Trophoblast cell (in vitro differentiated cells and primary cell): ENCODE measurements at regions not wholly inside any gene's neighbourhood (a gene's known extent, or its start where the extent isn't known, plus 50 kb on each side); places are given as distances from the start of the nearest gene placed in this dataset.

Source experiments
- DNase-seq, 2 donors: peaks; one replicate each; pipeline ENCODE4 v3.0.0-alpha.2; 2016
- H2AFZ ChIP-seq: 2 replicates; pipeline ENCODE4 v1.6.1; 2013; ENCODE audit warnings: low read length, moderate library complexity, mild to moderate bottlenecking; ENCODE audit not compliant: insufficient read depth, poor library complexity
- H2AK5ac ChIP-seq: 2 replicates; pipeline ENCODE4 v1.6.1; 2013; ENCODE audit warnings: mild to moderate bottlenecking, low read length
- H2BK120ac ChIP-seq: 2 replicates; pipeline ENCODE4 v1.6.1; 2013; ENCODE audit warnings: low read length, mild to moderate bottlenecking, moderate library complexity; ENCODE audit not compliant: insufficient read depth, poor library complexity
- H2BK12ac ChIP-seq: 2 replicates; pipeline ENCODE4 v1.6.1; 2013; ENCODE audit warnings: mild to moderate bottlenecking, low read length, moderate library complexity
- H2BK5ac ChIP-seq: 2 replicates; pipeline ENCODE4 v1.6.1; 2013; ENCODE audit warnings: low read length, low read depth, moderate library complexity, mild to moderate bottlenecking; ENCODE audit not compliant: poor library complexity
- H3K14ac ChIP-seq: 2 replicates; pipeline ENCODE4 v1.6.1; 2013; ENCODE audit warnings: mild to moderate bottlenecking, low read length
- H3K18ac ChIP-seq: 2 replicates; pipeline ENCODE4 v1.6.1; 2013; ENCODE audit warnings: mild to moderate bottlenecking, low read length
- H3K23ac ChIP-seq: 2 replicates; pipeline ENCODE4 v1.6.1; 2013; ENCODE audit warnings: low read length
- H3K27ac ChIP-seq: 2 replicates; pipeline ENCODE4 v1.5.1; 2013; ENCODE audit warnings: low read depth, mild to moderate bottlenecking, inconsistent platforms, low read length, moderate library complexity
- H3K27me3 ChIP-seq: 2 replicates; pipeline ENCODE4 v1.6.1; 2013; ENCODE audit warnings: inconsistent platforms, mild to moderate bottlenecking, low read length, moderate library complexity; ENCODE audit not compliant: insufficient read depth
- H3K36me3 ChIP-seq, 2 experiments: 1 replicate in 1 of 2; 2 replicates in 1 of 2; pipeline ENCODE4 v1.6.1; 2013; ENCODE audit warnings: low read length in 2 of 2, mild to moderate bottlenecking in 2 of 2, moderate library complexity in 1 of 2; ENCODE audit not compliant: insufficient read depth in 2 of 2, control insufficient read depth in 1 of 2
- H3K4ac ChIP-seq: 2 replicates; pipeline ENCODE4 v1.6.1; 2013; ENCODE audit warnings: low read depth, mild to moderate bottlenecking, low read length, moderate library complexity
- H3K4me1 ChIP-seq, 2 experiments: 1 replicate in 1 of 2; 2 replicates in 1 of 2; pipeline ENCODE4 v1.6.1; 2013; ENCODE audit warnings: low read length in 2 of 2, mild to moderate bottlenecking in 2 of 2, moderate library complexity in 1 of 2; ENCODE audit not compliant: insufficient read depth in 2 of 2, control insufficient read depth in 1 of 2
- H3K4me2 ChIP-seq: 2 replicates; pipeline ENCODE4 v1.6.1; 2013; ENCODE audit warnings: inconsistent platforms, mild to moderate bottlenecking, low read length, moderate library complexity
- H3K4me3 ChIP-seq: 2 replicates; pipeline ENCODE4 v1.5.1; 2013; ENCODE audit warnings: mild to moderate bottlenecking, low read depth, low read length, inconsistent platforms
- H3K79me1 ChIP-seq: one replicate; pipeline ENCODE4 v1.6.1; 2013; ENCODE audit warnings: low read length
- H3K79me2 ChIP-seq: 2 replicates; pipeline ENCODE4 v1.6.1; 2013; ENCODE audit warnings: low read length, mild to moderate bottlenecking; ENCODE audit not compliant: control insufficient read depth, insufficient read depth, poor library complexity
- H3K9ac ChIP-seq: 2 replicates; pipeline ENCODE4 v1.6.1; 2013; ENCODE audit warnings: mild to moderate bottlenecking, low read length
- H3K9me3 ChIP-seq: 2 replicates; pipeline ENCODE4 v1.6.1; 2013; ENCODE audit warnings: low read depth, mild to moderate bottlenecking, control low read depth, inconsistent platforms, low read length; ENCODE audit not compliant: insufficient read depth
- H4K12ac ChIP-seq: 2 replicates; pipeline ENCODE4 v1.6.1; 2013; ENCODE audit warnings: low read depth, mild to moderate bottlenecking, low read length, moderate library complexity
- H4K8ac ChIP-seq: 2 replicates; pipeline ENCODE4 v1.6.1; 2013; ENCODE audit warnings: low read depth, mild to moderate bottlenecking, low read length, moderate library complexity
- H4K91ac ChIP-seq: one replicate; pipeline ENCODE4 v1.6.1; 2013; ENCODE audit warnings: low read depth, mild to moderate bottlenecking, low read length, moderate library complexity
- WGBS: extraction: QIAGEN DNeasy Blood & Tissue Kit; methylation state at CpG from one replicate; pipeline ENCODE4 v1.1.7; 2013; ENCODE audit warnings: missing lambda C conversion rate; ENCODE audit not compliant: insufficient read length, insufficient coverage; ENCODE audit errors: extremely low coverage; 5-methylcytosine and 5-hydroxymethylcytosine counted together

GRCh38 chr13:111911121-111911720, 155.7 kb upstream of the SOX1 start:
- Histone ChIP-seq H3K18ac (no peak overlapping the region), H2AK5ac (no peak overlapping the region), H4K12ac (no peak overlapping the region), H3K14ac (no peak overlapping the region), H3K4ac (no peak overlapping the region), H2BK5ac (no peak overlapping the region), H4K91ac (no peak overlapping the region), H2AFZ (no peak overlapping the region), H3K4me1 (peaks cover 0 to 5% of the 10 kb centered on the region in 2 experiments), H3K79me2 (no peaks in the 10 kb centered on the region), H3K4me3 (no peak overlapping the region), H3K4me2 (no peak overlapping the region), H4K8ac (no peak overlapping the region), H3K23ac (no peak overlapping the region), H3K27ac (no peak overlapping the region), H3K9me3 (no peaks in the 10 kb centered on the region), H2BK12ac (no peak overlapping the region), H3K27me3 (no peaks in the 10 kb centered on the region), H3K36me3 (no peaks in the 10 kb centered on the region), H2BK120ac (no peak overlapping the region), H3K79me1 (no peaks in the 10 kb centered on the region), H3K9ac (no peak overlapping the region)
- no CpG with 5 or more reads among the region's 11 CpGs for WGBS
- DNase-seq: no peak

DNA sequence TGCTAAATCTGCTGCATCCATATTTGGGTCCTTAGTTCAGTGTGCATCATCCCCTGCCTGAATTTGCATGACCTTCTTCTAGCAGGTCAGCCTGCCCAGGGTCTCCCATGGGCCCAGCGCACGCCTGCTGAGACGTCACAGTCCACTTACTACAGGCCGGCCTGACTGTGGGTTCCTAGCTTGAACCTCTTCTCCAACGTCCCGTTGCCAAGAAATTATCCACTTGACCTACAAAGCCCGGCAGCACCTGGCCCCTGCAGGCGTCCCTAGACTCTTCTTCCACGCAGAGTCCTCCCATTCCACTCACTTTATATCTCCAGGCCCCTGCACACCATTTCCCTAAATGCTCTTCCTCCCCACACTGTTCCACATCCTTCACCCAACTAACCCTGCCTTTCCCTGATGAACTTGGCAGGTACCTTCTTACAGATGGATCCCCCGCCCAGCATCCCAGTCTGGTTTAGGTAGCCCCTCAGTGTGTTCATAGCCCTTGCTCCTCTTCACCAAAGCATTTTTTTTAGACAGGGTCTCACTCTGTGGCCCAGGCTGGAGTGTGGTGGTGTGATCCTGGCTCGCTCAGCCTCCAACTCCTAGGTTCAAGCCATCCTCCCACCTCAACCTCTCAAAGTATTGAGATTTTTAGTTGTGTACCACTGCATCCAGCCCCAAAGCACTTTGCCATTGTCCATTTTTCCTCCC, 155.0 kb upstream of the SOX1 start:
- Histone ChIP-seq H2AFZ (no peak overlapping the region), H2AK5ac (no peak overlapping the region), H2BK12ac (no peak overlapping the region), H3K4me2 (no peak overlapping the region), H4K91ac (no peak overlapping the region), H3K14ac (no peak overlapping the region), H3K9ac (no peak overlapping the region), H3K4me1 (peaks cover 0 to 5% of the 10 kb centered on the region in 2 experiments), H4K8ac (no peak overlapping the region), H3K23ac (no peak overlapping the region), H3K9me3 (no peaks in the 10 kb centered on the region), H3K79me2 (no peaks in the 10 kb centered on the region), H3K36me3 (no peaks in the 10 kb centered on the region), H3K79me1 (no peaks in the 10 kb centered on the region), H3K27ac (no peak overlapping the region), H2BK5ac (no peak overlapping the region), H3K4ac (no peak overlapping the region), H2BK120ac (no peak overlapping the region), H3K18ac (no peak overlapping the region), H4K12ac (no peak overlapping the region), H3K27me3 (no peaks in the 10 kb centered on the region), H3K4me3 (no peak overlapping the region)
- no CpG with 5 or more reads among the region's 11 CpGs for WGBS
- no peak for DNase-seq

- no peak overlapping the region for H3K4me2 ChIP-seq
- H3K23ac ChIP-seq: no peak overlapping the region
- H3K4ac ChIP-seq: no peak overlapping the region
- peaks cover 0 to 5% of the 10 kb centered on the region in 2 experiments for H3K4me1 ChIP-seq
- H2AFZ ChIP-seq: no peak overlapping the region
- no peak overlapping the region for H3K27ac ChIP-seq
- DNase-seq: no peak
- no peak overlapping the region for H3K9ac ChIP-seq
- H3K27me3 ChIP-seq: no peaks in the 10 kb centered on the region
- no CpG with 5 or more reads among the region's 16 CpGs for WGBS
- no peaks in the 10 kb centered on the region for H3K36me3 ChIP-seq
- H3K18ac ChIP-seq: no peak overlapping the region
- no peak overlapping the region for H4K91ac ChIP-seq
- H3K79me1 ChIP-seq: no peaks in the 10 kb centered on the region
- no peak overlapping the region for H3K14ac ChIP-seq
- H3K79me2 ChIP-seq: no peaks in the 10 kb centered on the region
- H4K8ac ChIP-seq: no peak overlapping the region
- no peak overlapping the region for H4K12ac ChIP-seq
- H3K9me3 ChIP-seq: no peaks in the 10 kb centered on the region
- H2BK120ac ChIP-seq: no peak overlapping the region
- H2BK5ac ChIP-seq: no peak overlapping the region
- H2BK12ac ChIP-seq: no peak overlapping the region
- no peak overlapping the region for H3K4me3 ChIP-seq
- no peak overlapping the region for H2AK5ac ChIP-seq
Measured at GRCh38 chr13:111912453-111912866, 154.5 kb upstream of the SOX1 start.

DNA sequence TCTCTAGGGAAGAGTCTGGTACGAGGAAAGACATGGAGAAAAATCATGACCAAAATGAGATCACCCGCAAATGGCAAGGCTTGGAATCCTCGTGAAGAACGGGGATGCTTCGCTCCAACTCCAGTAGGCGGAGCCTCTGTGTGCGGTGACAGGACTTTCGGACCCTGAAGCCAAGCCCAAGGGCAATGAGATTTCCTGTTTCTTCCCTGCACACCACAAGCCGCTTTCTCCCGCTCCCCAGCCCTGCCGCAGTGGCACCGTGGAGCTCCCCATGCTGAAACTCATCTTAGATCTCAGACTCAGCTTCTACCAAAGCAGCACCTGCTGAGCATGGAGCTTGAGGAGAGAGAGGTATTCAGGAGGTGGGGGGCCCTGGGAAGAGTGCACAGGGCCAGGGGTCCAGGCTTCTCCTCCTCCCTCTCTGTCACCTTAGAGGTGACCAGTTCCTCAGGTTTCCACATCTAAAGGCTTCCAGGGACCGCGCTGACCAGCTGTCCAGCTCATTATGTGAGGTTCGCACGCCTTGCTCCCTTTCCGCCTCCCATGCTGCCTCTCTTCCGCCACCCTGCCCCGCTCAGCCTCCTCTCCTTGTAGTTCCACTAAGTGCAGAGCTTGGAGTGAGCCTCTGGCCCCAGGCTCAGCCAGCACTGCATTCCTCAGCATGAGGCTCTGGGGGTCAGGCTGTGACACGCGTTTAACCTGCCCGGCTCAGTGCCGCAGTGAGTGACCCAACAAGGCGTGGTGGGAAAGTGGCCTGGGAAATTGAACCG, 153.8 kb upstream of the SOX1 start:
- Histone ChIP-seq H3K4me2 (no peak overlapping the region), H2BK12ac (no peak overlapping the region), H3K79me1 (no peaks in the 10 kb centered on the region), H2BK5ac (no peak overlapping the region), H3K27ac (no peak overlapping the region), H4K8ac (no peak overlapping the region), H3K9me3 (no peaks in the 10 kb centered on the region), H3K18ac (no peak overlapping the region), H3K4me3 (no peak overlapping the region), H3K23ac (no peak overlapping the region), H4K12ac (no peak overlapping the region), H4K91ac (no peak overlapping the region), H3K14ac (no peak overlapping the region), H3K4me1 (peaks cover 0 to 5% of the 10 kb centered on the region in 2 experiments), H2AFZ (no peak overlapping the region), H2AK5ac (no peak overlapping the region), H3K9ac (no peak overlapping the region), H3K79me2 (no peaks in the 10 kb centered on the region), H2BK120ac (no peak overlapping the region), H3K27me3 (no peaks in the 10 kb centered on the region), H3K36me3 (no peaks in the 10 kb centered on the region), H3K4ac (no peak overlapping the region)
- DNase-seq: peak; percentile 29 to 69
- WGBS: no CpG with 5 or more reads among the region's 25 CpGs
